Stimulated activated CD8-positive, alpha-beta memory T cell treated with anti-CD3 and anti-CD28 coated beads, Interleukin-2, amount 100 ng/mL, for 48 hours (primary cell): ENCODE measurements at regions not wholly inside any gene's neighbourhood (a gene's known extent, or its start where the extent isn't known, plus 50 kb on each side); places are given as distances from the start of the nearest gene placed in this dataset.
A peak's percentile ranks its signal among the peaks of the same experiment; 100 is the strongest.
"Not testable (repeated sequence)": the region's sequence is repeated elsewhere in the genome, so short reads cannot be mapped to it uniquely, and the experiment has no call there.

Experiments used
- DNase-seq, 2 donors: peaks; one replicate each; pipeline ENCODE4 v3.0.0-alpha.2; 2020; ENCODE audit warnings: low read depth in 2 of 2

- no peak for DNase-seq
Observed at GRCh38 chrX:52261125-52261462, 76.4 kb downstream of the MAGED4 start.

GRCh38 chrX:52261463-52262194, 76.9 kb downstream of the MAGED4 start:
- peak; percentile 76 to 86 for DNase-seq

- DNase-seq = no peak
Observed at GRCh38 chrX:52262195-52262546, 77.5 kb downstream of the MAGED4 start.

- no peak for DNase-seq
Observed at GRCh38 chrX:52263417-52263816, 78.7 kb downstream of the MAGED4 start.

GRCh38 chrX:52265713-52266112, 81.0 kb downstream of the MAGED4 start:
- DNase-seq = no peak

- not testable (repeated sequence) for DNase-seq
Observed at GRCh38 chrX:52268502-52268901, 83.8 kb downstream of the MAGED4 start.

- DNase-seq = no peak
Observed at GRCh38 chrX:52270453-52271116, 85.9 kb downstream of the MAGED4 start.

- no peak for DNase-seq
Observed at GRCh38 chrX:52271206-52271605, 86.5 kb downstream of the MAGED4 start.

GRCh38 chrX:52277666-52278065, 91.2 kb upstream of the XAGE2 start:
- DNase-seq = no peak

- DNase-seq = no peak
Observed at GRCh38 chrX:52280812-52281211, 88.0 kb upstream of the XAGE2 start.

GRCh38 chrX:52284865-52285264, 84.0 kb upstream of the XAGE2 start:
- DNase-seq = no peak

GRCh38 chrX:52298968-52299367, 69.9 kb upstream of the XAGE2 start:
- DNase-seq = not testable (repeated sequence)

GRCh38 chrX:52308532-52308931, 60.3 kb upstream of the XAGE2 start:
- not testable (repeated sequence) for DNase-seq
